GM12892 (cell line): ENCODE measurements at regions not wholly inside any gene's neighbourhood (a gene's known extent, or its start where the extent isn't known, plus 50 kb on each side); places are given as distances from the start of the nearest gene placed in this dataset.

Experiments used
- DNase-seq: peaks from one replicate; pipeline ENCODE4 v3.0.0; 2011; ENCODE audit not compliant: insufficient read length
- FAIRE-seq: peaks from 2 replicates; lab custom pipeline; 2011; peaks lifted over from hg19 to GRCh38; lab: Jason Lieb, UNC
- POLR2A ChIP-seq: IDR thresholded peaks from 2 replicates; pipeline ENCODE4 v1.6.1; 2011; ENCODE audit warnings: low read depth, low read length, control low read depth
- POLR2AphosphoS5 ChIP-seq: IDR thresholded peaks from 2 replicates; pipeline ENCODE4 v1.6.1; 2011; ENCODE audit warnings: low read depth, low read length, control low read depth
- TAF1 ChIP-seq: IDR thresholded peaks from 2 replicates; pipeline ENCODE4 v1.6.1; 2011; ENCODE audit warnings: low read depth, mild to moderate bottlenecking, control low read depth, low read length, borderline replicate concordance

DNA sequence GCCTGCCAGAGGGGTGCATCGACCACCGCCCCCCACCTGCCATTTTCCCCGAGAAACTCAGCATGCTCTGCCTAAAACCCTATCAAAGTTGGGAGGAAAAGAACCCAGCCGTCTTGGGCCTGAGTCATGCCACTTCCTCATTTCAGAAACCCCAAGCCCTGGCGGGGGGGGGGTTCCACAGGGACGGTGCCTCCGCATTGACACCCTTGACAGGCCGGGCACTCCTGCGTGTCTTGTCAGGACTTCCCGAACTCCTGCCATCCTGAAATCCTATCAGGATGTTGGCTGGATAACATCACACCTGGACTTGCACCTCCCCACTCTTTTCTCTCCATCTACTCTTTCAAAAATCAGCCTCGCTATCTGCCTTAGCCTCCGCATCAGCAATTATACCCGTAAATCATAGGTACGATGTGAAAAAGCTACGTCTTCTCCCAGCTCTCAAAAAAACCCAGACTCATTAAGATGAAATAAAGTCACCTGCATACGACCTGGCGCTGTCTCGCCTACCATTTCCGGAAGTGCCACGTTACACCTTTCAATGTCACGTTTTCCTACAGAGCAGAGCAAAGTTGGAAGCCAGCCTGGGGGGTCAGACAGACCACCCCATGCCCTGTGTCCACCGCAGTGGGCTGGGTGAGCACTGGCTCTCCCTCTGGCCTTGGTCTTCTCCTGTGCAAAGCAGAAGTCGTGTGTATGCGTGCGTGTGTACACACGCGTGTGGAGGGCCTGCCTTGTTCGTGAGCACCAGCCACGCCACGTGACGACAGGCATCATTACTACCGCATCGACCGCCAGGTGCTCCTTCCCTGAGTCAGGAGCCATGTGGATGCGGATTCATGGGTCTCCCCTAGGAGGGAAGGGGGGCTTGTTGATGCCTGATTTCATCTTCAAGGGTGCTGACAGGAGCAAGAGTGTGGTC is 96.7 kb downstream of the RFLNA start:
- DNase-seq: peak; percentile 84
- peak; percentile 95 for FAIRE-seq
- TF ChIP-seq POLR2AphosphoS5: 0 out of 2 replicates have a peak, but pooled peaks have one; percentile 41
- no peak for TF ChIP-seq TAF1

DNA sequence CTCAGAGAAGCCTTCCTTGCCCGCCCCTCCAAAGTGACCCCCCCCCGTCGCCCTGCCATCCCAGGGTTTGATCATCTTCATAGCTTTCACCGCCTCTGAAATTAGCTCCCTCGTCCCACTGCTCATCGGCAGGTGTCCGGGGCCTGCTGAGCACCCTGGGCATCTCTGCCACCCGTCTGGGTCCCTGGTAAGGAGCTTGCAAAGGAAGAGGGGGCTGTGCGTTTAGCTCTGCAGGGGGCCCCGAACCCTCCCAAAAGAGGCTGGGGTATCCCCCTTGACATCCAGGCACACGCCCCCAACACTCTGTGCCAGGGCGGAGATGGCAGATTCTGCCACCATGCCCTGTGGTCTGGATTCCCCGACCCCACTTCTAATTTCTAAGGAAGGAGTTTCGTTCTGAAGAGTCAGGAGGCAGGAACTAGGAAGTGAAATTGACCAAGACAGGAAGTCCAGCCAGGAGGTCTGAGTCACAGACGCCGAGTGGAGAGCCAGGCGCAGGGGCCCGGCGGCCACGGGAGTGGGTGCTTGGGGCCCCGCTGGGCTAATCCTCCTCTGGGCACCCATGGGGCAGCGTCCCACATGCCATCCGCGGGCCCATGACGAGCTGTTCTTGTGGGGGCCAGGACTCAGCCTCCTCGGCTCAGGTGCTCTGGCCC is 95.7 kb downstream of the RFLNA start:
- TF ChIP-seq POLR2AphosphoS5: no peak
- TF ChIP-seq POLR2A: no peak
- no peak for TF ChIP-seq TAF1
- DNase-seq (no peak), FAIRE-seq (no peak)

DNA sequence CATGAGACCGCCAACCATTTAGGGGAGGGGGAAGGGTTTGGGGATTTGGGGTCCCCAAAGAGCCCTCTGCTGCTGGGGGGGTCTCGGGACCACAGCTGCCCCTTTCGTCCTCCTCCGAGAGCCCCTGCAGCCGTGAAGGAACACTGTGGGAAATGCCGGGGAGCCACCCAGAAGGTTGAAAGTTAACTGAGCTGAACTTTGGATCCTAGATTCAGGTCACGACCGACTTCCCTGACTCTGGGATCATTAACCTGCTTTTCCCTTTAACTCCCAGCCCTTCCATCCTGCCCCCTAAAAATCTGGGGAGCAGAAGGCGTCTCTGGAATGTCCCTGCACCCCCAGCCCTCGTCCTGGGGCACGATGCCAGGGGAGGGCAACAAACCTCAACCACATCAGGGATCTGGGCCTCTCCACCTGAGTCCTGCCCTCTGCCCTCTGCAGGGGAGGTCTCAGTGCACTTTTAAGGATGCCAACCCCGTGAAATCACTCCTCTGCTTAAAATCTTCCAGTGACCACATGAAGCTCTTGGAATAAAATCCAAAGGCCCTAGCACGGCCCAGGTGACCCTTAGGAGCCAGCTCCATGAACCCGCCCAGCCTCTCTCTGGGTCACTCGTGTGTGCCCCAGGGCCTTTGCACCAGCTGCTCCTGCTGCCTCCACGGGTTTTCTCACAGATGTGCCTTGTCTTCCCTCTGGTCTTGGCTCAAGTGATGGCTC is 95.0 kb downstream of the RFLNA start:
- DNase-seq: no peak
- no peak for FAIRE-seq

DNA sequence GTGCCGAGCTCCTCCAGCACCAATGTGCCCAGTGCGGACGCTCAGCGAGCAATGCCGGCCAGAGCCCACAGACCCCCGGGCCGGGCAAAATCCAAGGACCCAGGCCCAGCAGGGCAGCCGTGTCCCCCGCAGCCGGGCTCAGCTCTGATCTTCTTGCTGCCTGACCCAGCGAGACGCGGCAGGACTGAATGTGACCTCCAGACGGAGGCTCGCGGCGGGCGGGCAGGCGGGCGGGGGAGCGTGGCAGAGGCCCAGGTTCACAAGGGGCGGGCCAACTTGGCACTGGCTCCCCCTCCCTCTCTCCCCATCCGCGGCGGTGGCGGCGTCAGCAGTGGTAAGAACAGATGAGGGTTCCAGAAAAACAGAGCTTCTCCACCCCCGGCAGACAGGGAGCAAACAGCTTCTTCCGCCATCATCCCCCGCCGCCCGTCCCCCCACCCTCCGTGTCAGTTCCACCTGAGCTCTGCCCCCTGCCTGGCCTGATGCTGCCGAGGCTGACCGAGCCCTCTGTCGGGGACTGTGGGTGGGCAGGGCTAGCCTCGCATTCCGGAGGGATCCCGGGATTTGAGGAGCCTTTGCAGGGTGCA is 94.3 kb downstream of the RFLNA start:
- no peak for DNase-seq
- no peak for FAIRE-seq
- TF ChIP-seq TAF1: no peak
- no peak for TF ChIP-seq POLR2A
- TF ChIP-seq POLR2AphosphoS5: no peak

More for the DNA sequence above, 95.0 kb downstream of the RFLNA start:
- TF ChIP-seq POLR2A (0 out of 2 replicates have a peak, but pooled peaks have one; percentile 7), POLR2AphosphoS5 (no peak)

DNA sequence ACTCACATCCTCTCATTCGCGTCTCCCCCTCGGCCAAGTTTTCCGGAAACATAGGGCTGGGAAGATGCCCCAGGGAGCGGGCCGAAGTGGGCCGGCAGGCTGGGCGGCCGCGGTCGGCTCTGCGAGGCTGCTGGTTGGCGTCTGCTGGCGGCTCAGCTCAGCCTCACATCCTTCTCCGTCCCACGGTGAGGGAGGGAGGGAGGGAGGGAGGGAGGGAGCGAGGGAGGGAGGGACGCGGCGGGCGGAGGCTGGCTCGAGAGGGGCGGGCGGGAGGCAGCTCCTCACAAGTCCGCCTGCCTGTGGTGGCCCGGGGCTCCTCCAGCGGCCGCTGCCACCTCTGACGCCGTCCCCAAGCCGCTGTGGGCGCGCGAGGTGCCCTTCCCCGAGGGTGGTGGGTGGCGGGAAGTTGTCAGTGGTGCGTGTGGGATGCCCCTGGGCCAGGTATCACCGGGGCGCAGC is 93.8 kb downstream of the RFLNA start:
- no peak for DNase-seq
- FAIRE-seq: no peak
- TF ChIP-seq POLR2AphosphoS5 (no peak), POLR2A (no peak), TAF1 (no peak)

DNA sequence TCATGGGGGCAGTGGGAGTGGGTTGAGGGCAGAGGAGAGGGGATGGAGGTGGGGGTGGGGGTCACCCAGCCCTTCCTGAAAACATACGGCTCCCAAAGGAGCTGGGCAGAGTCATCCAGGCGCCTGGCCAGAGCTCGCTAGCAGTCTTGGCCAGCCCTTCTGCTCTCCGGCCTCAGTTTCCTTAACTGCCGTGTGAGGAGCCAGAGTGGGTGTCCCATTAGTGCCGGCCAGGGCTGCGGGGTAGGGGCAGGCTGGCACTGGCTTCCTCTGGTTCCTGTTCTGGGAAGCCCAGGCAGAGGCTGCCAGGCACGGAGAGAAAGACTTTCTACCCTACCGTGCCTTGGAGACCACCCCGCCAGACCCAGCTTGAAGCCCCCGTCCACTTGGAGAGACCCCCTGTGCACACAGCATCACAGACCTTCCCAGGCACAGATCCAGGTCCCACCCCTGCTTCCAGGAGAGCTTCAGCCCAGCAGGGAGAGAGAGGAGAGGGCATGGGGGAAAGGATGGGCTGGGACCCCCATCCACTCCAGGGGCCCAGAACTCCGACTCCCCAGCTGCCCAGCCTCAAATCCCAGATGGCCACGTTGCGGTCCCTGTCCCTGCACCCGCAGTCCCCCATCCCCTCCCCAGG is 93.3 kb downstream of the RFLNA start:
- no peak for TF ChIP-seq TAF1
- no peak for TF ChIP-seq POLR2A
- no peak for TF ChIP-seq POLR2AphosphoS5
- FAIRE-seq (no peak), DNase-seq (no peak)

DNA sequence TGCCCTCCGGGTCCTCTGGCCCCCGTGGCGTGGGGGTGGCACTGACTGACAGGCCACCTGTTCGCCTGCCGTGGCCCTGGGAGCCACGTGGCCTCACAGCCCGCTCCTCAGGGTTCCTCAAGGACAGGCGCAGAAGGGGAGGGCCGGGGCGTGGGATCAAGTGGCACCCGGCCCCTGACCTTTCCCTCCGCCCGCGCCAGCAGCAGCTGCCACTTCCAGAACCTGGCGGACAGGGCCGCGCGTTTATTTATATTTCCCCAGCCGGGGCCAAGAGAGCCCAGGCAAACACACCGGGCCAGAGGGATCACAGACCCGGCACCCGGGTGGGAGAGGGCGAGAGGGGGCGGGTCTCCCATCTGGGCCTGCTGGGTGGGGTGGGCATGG is 92.6 kb downstream of the RFLNA start:
- DNase-seq (no peak), FAIRE-seq (no peak)
- TF ChIP-seq POLR2A (no peak), POLR2AphosphoS5 (no peak), TAF1 (no peak)

DNA sequence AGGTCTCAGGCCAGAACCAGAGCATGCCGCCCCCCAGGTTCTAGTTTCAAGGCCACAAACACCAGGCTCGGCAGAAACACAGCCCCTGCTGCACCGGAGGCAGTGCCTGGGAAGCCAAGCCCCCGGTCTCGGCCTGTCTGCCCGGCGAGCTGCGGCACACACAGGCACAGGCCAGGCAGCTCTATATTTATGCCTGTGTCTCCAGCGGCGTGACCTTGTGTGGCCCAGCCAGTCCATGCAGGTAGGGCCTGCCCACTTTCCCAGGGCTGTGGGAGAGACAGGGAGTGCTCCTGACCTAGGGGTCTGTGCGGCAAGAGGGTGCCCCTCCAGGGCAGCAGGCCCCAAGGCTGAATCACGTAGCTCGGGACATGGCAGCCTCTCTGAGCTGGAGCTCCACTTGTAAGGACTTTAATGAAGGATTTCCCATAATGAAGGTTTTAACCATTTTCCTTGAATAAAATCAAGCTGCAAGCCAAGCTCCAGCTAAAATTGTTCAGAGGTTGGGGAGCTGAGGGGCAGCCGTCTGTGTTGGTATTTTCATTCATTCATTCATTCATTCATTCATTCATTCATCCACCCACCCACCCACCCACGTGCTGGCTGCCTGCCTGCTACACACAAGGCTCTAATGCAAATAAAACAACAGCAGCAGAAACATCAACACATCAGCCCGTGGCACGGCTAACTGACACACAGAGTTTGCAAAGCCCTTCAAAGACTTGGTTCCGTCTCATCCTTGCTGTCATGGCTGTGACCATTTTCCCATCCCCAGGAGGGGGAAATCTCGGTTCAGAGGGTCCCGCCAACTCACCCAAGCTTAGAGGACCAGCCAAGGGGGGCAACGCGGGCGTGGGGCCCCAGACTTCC is 92.0 kb downstream of the RFLNA start:
- FAIRE-seq: no peak

DNA sequence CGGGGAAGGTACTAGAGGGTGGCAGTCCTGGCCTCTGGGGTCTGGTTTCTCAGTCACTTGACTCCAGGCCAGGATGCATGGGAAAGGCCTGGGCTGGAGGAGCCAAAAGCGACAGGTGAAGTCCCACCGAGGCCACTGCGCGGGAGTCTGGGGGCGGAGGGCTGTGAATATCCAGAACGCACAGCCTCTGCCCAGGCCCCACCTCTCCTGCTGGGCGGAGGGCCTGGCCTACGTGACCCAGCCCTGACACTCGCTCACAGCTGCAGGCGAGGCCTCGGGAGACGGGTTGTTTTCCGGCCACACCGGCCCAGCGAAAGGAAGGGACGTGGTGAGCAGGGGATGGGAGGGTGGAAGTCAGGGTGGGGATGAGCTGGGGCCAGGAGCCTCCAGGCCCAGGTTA is 91.2 kb downstream of the RFLNA start:
- FAIRE-seq (no peak), DNase-seq (no peak)
- no peak for TF ChIP-seq TAF1
- no peak for TF ChIP-seq POLR2A
- no peak for TF ChIP-seq POLR2AphosphoS5

More for the DNA sequence above, 92.0 kb downstream of the RFLNA start:
- DNase-seq: no peak
- TF ChIP-seq POLR2AphosphoS5 (no peak), TAF1 (no peak), POLR2A (no peak)

DNA sequence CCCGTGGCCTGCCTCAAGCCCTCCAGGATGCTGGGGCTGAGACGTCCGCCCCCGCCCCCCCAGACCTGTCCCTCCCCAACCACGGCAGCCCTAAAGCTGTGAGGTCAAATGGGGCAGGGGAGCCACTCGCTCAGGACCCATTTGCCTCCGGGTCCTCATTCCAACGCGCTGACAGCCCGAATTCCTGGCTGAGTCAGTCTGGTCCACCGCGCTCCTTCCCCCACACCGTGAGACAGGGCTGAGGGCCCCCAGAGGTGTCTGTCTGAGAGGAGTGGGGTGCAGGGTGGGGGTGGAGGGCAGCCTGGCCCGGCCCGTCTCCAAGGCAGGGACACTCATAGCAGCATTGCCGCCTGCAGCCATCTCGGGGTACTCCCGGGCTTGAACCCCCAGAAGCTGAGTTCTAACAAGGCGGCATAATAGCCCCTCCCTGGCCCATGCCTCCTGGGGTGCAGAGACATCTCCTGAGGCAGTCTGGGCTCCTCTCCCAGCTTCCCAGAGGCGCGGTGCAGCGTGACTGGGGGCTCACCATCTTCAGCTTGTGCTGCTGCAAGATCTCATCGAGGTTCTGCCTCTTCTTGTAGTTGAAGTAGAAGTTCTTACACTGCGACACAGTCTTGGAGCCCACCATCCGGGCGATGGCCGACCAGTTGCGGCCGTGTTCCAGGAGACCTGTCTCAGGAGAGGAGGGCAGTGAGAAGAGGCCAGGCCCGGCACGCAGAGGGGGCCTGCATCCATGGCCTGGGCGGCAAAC is 90.5 kb downstream of the RFLNA start:
- DNase-seq (no peak), FAIRE-seq (no peak)
- TF ChIP-seq POLR2AphosphoS5 (no peak), POLR2A (no peak), TAF1 (no peak)
